Transverse colon (tissue), 4 donors: ENCODE measurements at regions not wholly inside any gene's neighbourhood (a gene's known extent, or its start where the extent isn't known, plus 50 kb on each side); places are given as distances from the start of the nearest gene placed in this dataset.
A peak's percentile ranks its signal among the peaks of the same experiment; 100 is the strongest.

Experiments
- DNase-seq: peaks from one replicate; pipeline ENCODE4 v3.0.0-alpha.2; 2019
- H3K27ac ChIP-seq, 4 donors: fragments of 200-600 bp; sonication (generic); 2 replicates each; pipeline ENCODE4 v1.5.1; 2016 to 2018; ENCODE audit warnings: inconsistent platforms in 4 of 4
- H3K27me3 ChIP-seq: fragments of 200-600 bp; sonication (generic); 2 replicates; pipeline ENCODE4 v1.5.1; 2017; ENCODE audit warnings: inconsistent platforms
- H3K36me3 ChIP-seq, 4 donors: fragments of 200-600 bp; sonication (generic); 2 replicates each; pipeline ENCODE4 v1.5.1; 2017 to 2019; ENCODE audit warnings: inconsistent platforms in 4 of 4
- H3K4me1 ChIP-seq, 4 donors: fragments of 200-600 bp; sonication (generic); 2 replicates each; pipeline ENCODE4 v1.5.1; 2017 to 2020; ENCODE audit warnings: inconsistent platforms in 4 of 4
- H3K4me3 ChIP-seq, 4 donors: fragments of 200-600 bp; sonication (generic); 1 replicate in 1 of 4; 2 replicates in 3 of 4; pipeline versions ENCODE4 v1.5.1 to v1.6.1; 2017 to 2019; ENCODE audit warnings: inconsistent platforms in 4 of 4
- H3K9me3 ChIP-seq, 2 donors: fragments of 200-600 bp; sonication (generic); 2 replicates each; pipeline ENCODE4 v1.5.1; 2017 to 2019; ENCODE audit warnings: inconsistent platforms in 2 of 2
- CTCF ChIP-seq, 5 experiments: fragments of 200-600 bp in 3 of 5; fragments of 450-650 bp in 2 of 5; sonication (generic) in 3 of 5; IDR thresholded peaks; 1 replicate in 2 of 5; 2 replicates in 3 of 5; pipeline ENCODE4 v1.5.1; 2016 to 2017; ENCODE audit warnings: antibody characterized with exemption in 5 of 5, inconsistent platforms in 3 of 5, mild to moderate bottlenecking in 2 of 5, moderate library complexity in 1 of 5
- EP300 ChIP-seq: sonication (generic); formaldehyde crosslinking; IDR thresholded peaks from one replicate; pipeline ENCODE4 v1.6.1; 2017; ENCODE audit warnings: antibody characterized with exemption, low read depth
- POLR2A ChIP-seq: fragments of 450-650 bp; IDR thresholded peaks from one replicate; pipeline ENCODE4 v1.6.1; 2016; ENCODE audit warnings: antibody characterized with exemption, mild to moderate bottlenecking, moderate library complexity
- POLR2AphosphoS5 ChIP-seq, 3 donors: sonication (generic); formaldehyde crosslinking; IDR thresholded peaks; one replicate each; pipeline ENCODE4 v1.6.1; 2016; ENCODE audit warnings: antibody characterized with exemption in 3 of 3
- WGBS, 2 donors: methylation state at CpG; one replicate each; pipeline ENCODE4 v1.1.5; 2018; ENCODE audit warnings: low coverage in 1 of 2; 5-methylcytosine and 5-hydroxymethylcytosine counted together
- in situ Hi-C, 4 donors: fragments of 200-750 bp; cut with MboI; loops; one replicate each; pipeline versions ENCODE4 v1.15.0 to v1.15.1; 2017; ENCODE audit warnings: low sequenced_read_pairs in 3 of 4, low pct_ligation_motif_present in 1 of 4, low pct_unique_long_range_greater_than_20kb in 1 of 4
- intact Hi-C: fragments of 100-400 bp; cut with DNase I; formaldehyde crosslinking; loops from one replicate; pipeline ENCODE4 v1.15.1; 2023; ENCODE audit warnings: low total_unique reads

GRCh38 chr21:35849144-35849543 is 211.2 kb downstream of the SETD4 start:
- WGBS, 2 donors: 32 to 45% methylated on average over 4 of the region's 4 CpGs
- no peak overlapping the region for H3K27ac ChIP-seq
- in situ Hi-C loops: loop anchor here (25.0 kb wide), 2 partner anchors 962 to 1112 kb away; no protein-coding TSS in a partner anchor
- no peak for DNase-seq
- intact Hi-C loops: loop anchor here (10.0 kb wide), 1 partner anchor 1104 kb away; no protein-coding TSS in a partner anchor
- no peak for TF ChIP-seq EP300
- TF ChIP-seq POLR2A: no peak
- TF ChIP-seq POLR2AphosphoS5 (IDR thresholded peaks at IDR 0.05): no peak
- no peak for TF ChIP-seq CTCF (IDR thresholded peaks at IDR 0.05)
- H3K27me3 ChIP-seq: peaks cover 15% of the 10 kb centered on the region
- H3K9me3 ChIP-seq: no peaks in the 10 kb centered on the region
- peaks cover 0 to 21% (median 0%) of the 10 kb centered on the region in 4 donors for H3K4me1 ChIP-seq
- H3K4me3 ChIP-seq: no peak overlapping the region
- no peaks in the 10 kb centered on the region for H3K36me3 ChIP-seq

- Histone ChIP-seq H3K4me1 (peaks cover 0 to 3% (median 0%) of the 10 kb centered on the region in 4 donors), H3K9me3 (no peaks in the 10 kb centered on the region), H3K4me3 (no peak overlapping the region), H3K27me3 (no peaks in the 10 kb centered on the region), H3K36me3 (no peaks in the 10 kb centered on the region), H3K27ac (no peak overlapping the region)
- in situ Hi-C loops: loop anchor here (25.0 kb wide), 2 partner anchors 957 to 1107 kb away; no protein-coding TSS in a partner anchor
- intact Hi-C loops: loop anchor here (10.0 kb wide), 1 partner anchor 1099 kb away; no protein-coding TSS in a partner anchor
- WGBS, 2 donors: 74 to 83% methylated on average over 4 to 7 of the region's 7 CpGs
- no peak for TF ChIP-seq POLR2A
- TF ChIP-seq POLR2AphosphoS5 (IDR thresholded peaks at IDR 0.05): no peak
- TF ChIP-seq CTCF (IDR thresholded peaks at IDR 0.05): no peak
- no peak for TF ChIP-seq EP300
- DNase-seq: no peak
Observed at GRCh38 chr21:35843911-35844667, 216.2 kb downstream of the SETD4 start.

GRCh38 chr21:35840949-35841348 is 219.4 kb downstream of the SETD4 start:
- WGBS, 2 donors: 71 to 75% methylated on average over 2 of the region's 2 CpGs
- Histone ChIP-seq H3K4me1 (no peaks in the 10 kb centered on the region), H3K36me3 (no peaks in the 10 kb centered on the region), H3K9me3 (no peaks in the 10 kb centered on the region), H3K27me3 (no peaks in the 10 kb centered on the region), H3K4me3 (no peak overlapping the region), H3K27ac (no peak overlapping the region)
- no peak for DNase-seq
- intact Hi-C loops: loop anchor here (10.0 kb wide), 1 partner anchor 1096 kb away; no protein-coding TSS in a partner anchor
- TF ChIP-seq POLR2AphosphoS5 (IDR thresholded peaks at IDR 0.05): no peak
- in situ Hi-C loops: loop anchor here (25.0 kb wide), 2 partner anchors 954 to 1104 kb away; no protein-coding TSS in a partner anchor

GRCh38 chr21:35840197-35840799 is 220.0 kb downstream of the SETD4 start:
- no peaks in the 10 kb centered on the region for H3K36me3 ChIP-seq
- in situ Hi-C loops: loop anchor here (25.0 kb wide), 2 partner anchors 953 to 1103 kb away; no protein-coding TSS in a partner anchor
- no peak overlapping the region for H3K4me3 ChIP-seq
- DNase-seq: peak; percentile 52
- intact Hi-C loops: loop anchor here (10.0 kb wide), 1 partner anchor 1095 kb away; no protein-coding TSS in a partner anchor
- TF ChIP-seq POLR2A (no peak), CTCF (IDR thresholded peaks at IDR 0.05) (peak; percentile 67 to 78 (median 74))
- H3K27ac ChIP-seq: no peak overlapping the region
- WGBS, 2 donors: 97 to 100% methylated on average over 2 of the region's 2 CpGs
- no peaks in the 10 kb centered on the region for H3K4me1 ChIP-seq
- H3K9me3 ChIP-seq: no peaks in the 10 kb centered on the region
- H3K27me3 ChIP-seq: no peaks in the 10 kb centered on the region
